ENCODE measurements at regions not wholly inside any gene's neighbourhood (a gene's known extent, or its start where the extent isn't known, plus 50 kb on each side); places are given as distances from the start of the nearest gene placed in this dataset.

GRCh38 chr18:39599251-39599650, 2033.7 kb upstream of the CELF4 start:
- TF ChIP-seq, protein P1, sequence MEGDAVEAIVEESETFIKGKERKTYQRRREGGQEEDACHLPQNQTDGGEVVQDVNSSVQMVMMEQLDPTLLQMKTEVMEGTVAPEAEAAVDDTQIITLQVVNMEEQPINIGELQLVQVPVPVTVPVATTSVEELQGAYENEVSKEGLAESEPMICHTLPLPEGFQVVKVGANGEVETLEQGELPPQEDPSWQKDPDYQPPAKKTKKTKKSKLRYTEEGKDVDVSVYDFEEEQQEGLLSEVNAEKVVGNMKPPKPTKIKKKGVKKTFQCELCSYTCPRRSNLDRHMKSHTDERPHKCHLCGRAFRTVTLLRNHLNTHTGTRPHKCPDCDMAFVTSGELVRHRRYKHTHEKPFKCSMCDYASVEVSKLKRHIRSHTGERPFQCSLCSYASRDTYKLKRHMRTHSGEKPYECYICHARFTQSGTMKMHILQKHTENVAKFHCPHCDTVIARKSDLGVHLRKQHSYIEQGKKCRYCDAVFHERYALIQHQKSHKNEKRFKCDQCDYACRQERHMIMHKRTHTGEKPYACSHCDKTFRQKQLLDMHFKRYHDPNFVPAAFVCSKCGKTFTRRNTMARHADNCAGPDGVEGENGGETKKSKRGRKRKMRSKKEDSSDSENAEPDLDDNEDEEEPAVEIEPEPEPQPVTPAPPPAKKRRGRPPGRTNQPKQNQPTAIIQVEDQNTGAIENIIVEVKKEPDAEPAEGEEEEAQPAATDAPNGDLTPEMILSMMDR (IDR thresholded peaks at IDR 0.05; ENCODE audit: extremely low read depth, insufficient read depth, missing control alignments), result no peak

DNA sequence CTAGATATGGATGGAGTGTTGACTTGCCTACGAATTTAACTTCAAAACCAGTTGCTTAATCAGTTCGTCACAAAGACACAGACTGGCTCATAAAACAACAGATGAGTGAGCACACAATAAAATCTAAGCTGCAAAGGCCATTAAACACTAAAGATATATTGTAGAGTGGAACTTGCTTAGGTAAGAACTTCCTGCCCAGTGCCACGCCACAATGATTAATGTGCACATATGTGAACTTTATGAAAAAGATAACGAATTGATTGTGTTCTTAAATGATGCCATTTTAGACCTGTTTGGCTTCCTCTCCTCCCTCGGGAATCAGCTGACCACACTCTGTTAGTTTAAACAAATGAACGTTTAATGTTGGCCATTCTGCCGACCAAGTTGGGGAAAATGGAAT, 2031.3 kb upstream of the CELF4 start:
- no peak for DNase-seq (ENCODE audit: low spot score)
- in situ Hi-C loops (cut with MboI; ENCODE audit: low pct_unique_long_range_greater_than_20kb, low sequenced_read_pairs, unreplicated experiment), result no loop called here
- TF ChIP-seq, protein P1 (IDR thresholded peaks at IDR 0.05; ENCODE audit: extremely low read depth, insufficient read depth, missing control alignments), result no peak

More at GRCh38 chr18:39599251-39599650, 2033.7 kb upstream of the CELF4 start:
- no peak for DNase-seq (ENCODE audit: low spot score)
- in situ Hi-C loops (cut with MboI; ENCODE audit: low pct_unique_long_range_greater_than_20kb, low sequenced_read_pairs, unreplicated experiment), result no loop called here

DNA sequence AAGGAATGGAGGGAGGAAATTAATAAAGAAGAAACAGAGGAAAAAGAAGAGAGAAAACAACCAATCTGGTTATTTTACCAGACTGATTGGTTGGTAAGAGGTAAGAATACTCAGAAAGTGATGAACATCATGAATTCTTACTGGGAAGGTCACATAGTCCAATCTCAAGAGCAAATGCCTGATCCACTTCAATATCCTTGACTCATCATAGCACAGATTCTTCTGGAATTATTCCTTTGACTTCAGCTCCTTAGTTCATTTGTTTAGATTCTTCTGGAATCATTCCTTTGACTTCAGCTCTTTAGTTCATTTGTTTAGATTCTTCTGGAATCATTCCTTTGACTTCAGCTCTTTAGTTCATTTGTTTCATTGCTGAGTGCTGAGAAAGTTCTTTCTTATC, 2030.6 kb upstream of the CELF4 start:
- no peak for DNase-seq (ENCODE audit: low spot score)
- in situ Hi-C loops (cut with MboI; ENCODE audit: low pct_unique_long_range_greater_than_20kb, low sequenced_read_pairs, unreplicated experiment), result no loop called here
- TF ChIP-seq, protein P1 (IDR thresholded peaks at IDR 0.05; ENCODE audit: extremely low read depth, insufficient read depth, missing control alignments), result no peak

GRCh38 chr18:39594206-39594605, 2028.6 kb upstream of the CELF4 start:
- TF ChIP-seq, protein P1 (IDR thresholded peaks at IDR 0.05; ENCODE audit: extremely low read depth, insufficient read depth, missing control alignments), result no peak
- DNase-seq (ENCODE audit: low spot score), result no peak
- in situ Hi-C loops (cut with MboI; ENCODE audit: low pct_unique_long_range_greater_than_20kb, low sequenced_read_pairs, unreplicated experiment), result no loop called here

DNA sequence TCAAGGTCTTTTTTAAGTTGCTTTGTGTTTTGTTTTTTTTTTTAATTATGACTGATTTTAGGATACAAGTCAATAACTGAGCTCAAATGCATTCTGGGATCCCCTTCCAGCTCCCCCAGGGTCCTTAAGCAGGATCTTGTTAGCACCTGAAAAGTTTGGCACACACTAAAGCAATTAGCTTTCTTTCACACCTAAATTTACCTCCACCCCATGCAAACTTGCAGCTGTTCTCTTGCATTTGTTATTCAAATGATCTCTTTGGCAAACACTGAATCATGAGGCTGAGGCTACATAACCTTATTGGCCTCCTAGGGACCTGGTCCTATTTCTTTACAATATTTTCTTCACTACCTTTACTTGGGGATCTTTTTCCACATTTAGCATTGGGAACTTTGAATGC, 2026.1 kb upstream of the CELF4 start:
- no peak for DNase-seq (ENCODE audit: low spot score)
- TF ChIP-seq, protein P1 (IDR thresholded peaks at IDR 0.05; ENCODE audit: extremely low read depth, insufficient read depth, missing control alignments), result no peak
- in situ Hi-C loops (cut with MboI; ENCODE audit: low pct_unique_long_range_greater_than_20kb, low sequenced_read_pairs, unreplicated experiment), result no loop called here

- in situ Hi-C loops (cut with MboI; ENCODE audit: low pct_unique_long_range_greater_than_20kb, low sequenced_read_pairs, unreplicated experiment), result no loop called here
- TF ChIP-seq, protein P1 (IDR thresholded peaks at IDR 0.05; ENCODE audit: extremely low read depth, insufficient read depth, missing control alignments), result no peak
- no peak for DNase-seq (ENCODE audit: low spot score)
Observed at GRCh38 chr18:39589496-39589895, 2023.9 kb upstream of the CELF4 start.

- no peak for DNase-seq (ENCODE audit: low spot score)
- TF ChIP-seq, protein P1 (IDR thresholded peaks at IDR 0.05; ENCODE audit: extremely low read depth, insufficient read depth, missing control alignments), result no peak
- in situ Hi-C loops (cut with MboI; ENCODE audit: low pct_unique_long_range_greater_than_20kb, low sequenced_read_pairs, unreplicated experiment), result no loop called here
Observed at GRCh38 chr18:39587586-39587985, 2022.0 kb upstream of the CELF4 start.
